ENCODE measurements at regions not wholly inside any gene's neighbourhood (a gene's known extent, or its start where the extent isn't known, plus 50 kb on each side); places are given as distances from the start of the nearest gene placed in this dataset.

DNA sequence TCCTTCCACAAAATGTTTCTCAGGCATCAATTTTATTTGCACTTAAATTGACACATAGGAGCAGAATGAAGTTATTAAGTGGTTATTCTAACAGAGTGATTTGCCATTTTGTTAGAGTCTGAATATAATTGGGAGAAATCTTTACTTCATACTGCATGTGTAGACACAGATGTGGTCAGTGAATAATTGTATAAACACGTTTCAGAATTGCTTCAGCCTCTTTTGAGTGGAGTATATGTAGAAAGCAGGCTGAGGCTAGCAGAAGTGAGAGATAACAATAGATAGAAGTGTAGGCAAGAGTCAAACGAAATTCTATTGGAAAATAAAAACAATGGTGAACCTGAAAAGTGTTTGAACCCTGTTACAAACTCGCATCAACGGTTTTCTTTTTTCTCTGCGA, 270.7 kb downstream of the TMEM167A start:
- H3K9me3 ChIP-seq (ENCODE audit: control insufficient read depth, insufficient read depth, low read length): no peaks in the 10 kb centered on the region
- H3K27ac ChIP-seq (ENCODE audit: low read depth, low read length): no peak overlapping the region
- H3K4me1 ChIP-seq (ENCODE audit: control insufficient read depth, insufficient read depth, low read length): no peaks in the 10 kb centered on the region
- no peak overlapping the region for H3K4me3 ChIP-seq (ENCODE audit: low read depth, low read length)
- WGBS (ENCODE audit: insufficient coverage): 72% methylated on average over 4 of the region's 5 CpGs
- no peak for DNase-seq (ENCODE audit: low read depth in 4 of 6, low spot score in 6 of 6)
- H3K27me3 ChIP-seq (ENCODE audit: control insufficient read depth, insufficient read depth, low read length): no peaks in the 10 kb centered on the region
- no peaks in the 10 kb centered on the region for H3K36me3 ChIP-seq (ENCODE audit: control insufficient read depth, insufficient read depth, low read length)

- Histone ChIP-seq H3K9me3 (ENCODE audit: control insufficient read depth, insufficient read depth, low read length) (no peaks in the 10 kb centered on the region), H3K27me3 (ENCODE audit: control insufficient read depth, insufficient read depth, low read length) (no peaks in the 10 kb centered on the region), H3K4me3 (ENCODE audit: low read depth, low read length) (no peak overlapping the region), H3K36me3 (ENCODE audit: control insufficient read depth, insufficient read depth, low read length) (no peaks in the 10 kb centered on the region), H3K4me1 (ENCODE audit: control insufficient read depth, insufficient read depth, low read length) (no peaks in the 10 kb centered on the region), H3K27ac (ENCODE audit: low read depth, low read length) (no peak overlapping the region)
- WGBS (ENCODE audit: insufficient coverage): no CpG with 5 or more reads among the region's 3 CpGs
- DNase-seq (ENCODE audit: low read depth in 4 of 6, low spot score in 6 of 6): peak in 1 of 6 donors; percentile 63
These were observed 273.0 kb downstream of the TMEM167A start for GRCh38 chr5:82804155-82804690.

DNA sequence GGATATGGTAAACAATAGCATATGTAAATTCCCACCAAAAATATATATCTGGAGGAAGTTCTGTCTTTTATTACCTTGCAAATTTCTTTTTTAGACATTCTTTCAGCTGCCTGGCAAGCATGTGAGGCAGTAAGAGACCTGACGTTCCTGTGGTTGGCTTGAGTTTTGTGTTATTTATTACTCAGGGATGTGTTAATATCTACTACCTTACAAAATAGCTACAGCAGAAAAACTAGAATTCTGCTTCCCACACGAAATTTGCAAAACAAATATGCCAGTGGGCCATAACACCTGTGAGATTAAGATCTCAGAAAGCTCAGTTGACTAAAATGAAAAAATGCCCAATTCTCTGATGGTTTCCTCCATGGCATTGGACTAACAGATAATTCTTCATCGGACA, 274.2 kb downstream of the TMEM167A start:
- WGBS (ENCODE audit: insufficient coverage): 80% methylated on average over 1 of the region's 3 CpGs
- no peak for DNase-seq (ENCODE audit: low read depth in 4 of 6, low spot score in 6 of 6)
- Histone ChIP-seq H3K9me3 (ENCODE audit: control insufficient read depth, insufficient read depth, low read length) (no peaks in the 10 kb centered on the region), H3K4me1 (ENCODE audit: control insufficient read depth, insufficient read depth, low read length) (no peaks in the 10 kb centered on the region), H3K36me3 (ENCODE audit: control insufficient read depth, insufficient read depth, low read length) (no peaks in the 10 kb centered on the region), H3K27me3 (ENCODE audit: control insufficient read depth, insufficient read depth, low read length) (no peaks in the 10 kb centered on the region), H3K4me3 (ENCODE audit: low read depth, low read length) (no peak overlapping the region), H3K27ac (ENCODE audit: low read depth, low read length) (no peak overlapping the region)

GRCh38 chr5:82800826-82801225, 276.4 kb downstream of the TMEM167A start:
- no peak for DNase-seq (ENCODE audit: low read depth in 4 of 6, low spot score in 6 of 6)
- Histone ChIP-seq H3K27me3 (ENCODE audit: control insufficient read depth, insufficient read depth, low read length) (no peaks in the 10 kb centered on the region), H3K9me3 (ENCODE audit: control insufficient read depth, insufficient read depth, low read length) (no peaks in the 10 kb centered on the region), H3K27ac (ENCODE audit: low read depth, low read length) (no peak overlapping the region), H3K36me3 (ENCODE audit: control insufficient read depth, insufficient read depth, low read length) (no peaks in the 10 kb centered on the region), H3K4me1 (ENCODE audit: control insufficient read depth, insufficient read depth, low read length) (no peaks in the 10 kb centered on the region), H3K4me3 (ENCODE audit: low read depth, low read length) (no peak overlapping the region)
- WGBS (ENCODE audit: insufficient coverage): 71% methylated on average over 1 of the region's 1 CpG

DNA sequence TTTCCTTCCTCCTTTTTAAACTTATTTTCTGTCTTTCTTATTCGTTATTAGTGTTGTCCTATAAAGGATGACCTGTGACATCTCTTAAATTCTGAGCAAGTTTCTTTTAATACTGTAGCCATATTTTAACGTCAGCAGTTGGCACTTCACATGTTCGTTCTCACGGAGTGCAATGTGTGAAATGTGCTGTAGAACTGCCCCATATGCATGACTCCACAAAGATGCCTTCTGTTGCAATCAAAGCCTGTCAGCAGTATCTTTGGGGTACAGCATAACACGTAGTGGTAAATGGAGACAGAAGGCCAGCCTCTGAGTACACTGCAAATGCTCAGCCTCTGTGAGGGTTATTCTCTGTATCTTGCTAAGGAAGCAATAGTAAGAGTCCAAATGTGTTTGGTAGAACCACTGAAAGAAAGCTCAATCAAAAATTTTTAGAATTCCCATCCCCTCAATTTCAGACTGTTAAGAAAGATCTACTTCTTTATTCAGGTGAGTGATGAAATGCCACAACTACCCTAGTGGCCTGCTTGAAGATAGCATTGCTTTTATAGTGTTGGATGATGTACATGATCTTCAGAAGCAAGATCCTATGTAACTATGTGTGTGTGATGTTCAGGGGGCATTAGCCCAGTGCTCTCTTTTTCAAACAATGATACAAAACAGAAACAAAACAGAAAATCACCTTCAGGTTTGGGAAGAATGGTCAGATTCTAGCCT, 277.7 kb downstream of the TMEM167A start:
- H3K4me1 ChIP-seq (ENCODE audit: control insufficient read depth, insufficient read depth, low read length): no peaks in the 10 kb centered on the region
- H3K4me3 ChIP-seq (ENCODE audit: low read depth, low read length): no peak overlapping the region
- H3K9me3 ChIP-seq (ENCODE audit: control insufficient read depth, insufficient read depth, low read length): no peaks in the 10 kb centered on the region
- no peaks in the 10 kb centered on the region for H3K27me3 ChIP-seq (ENCODE audit: control insufficient read depth, insufficient read depth, low read length)
- no CpG with 5 or more reads among the region's 5 CpGs for WGBS (ENCODE audit: insufficient coverage)
- no peak overlapping the region for H3K27ac ChIP-seq (ENCODE audit: low read depth, low read length)
- H3K36me3 ChIP-seq (ENCODE audit: control insufficient read depth, insufficient read depth, low read length): no peaks in the 10 kb centered on the region
- peak in 1 of 6 donors; percentile 70 for DNase-seq (ENCODE audit: low read depth in 4 of 6, low spot score in 6 of 6)

- H3K36me3 ChIP-seq (ENCODE audit: control insufficient read depth, insufficient read depth, low read length): no peaks in the 10 kb centered on the region
- no peak overlapping the region for H3K4me3 ChIP-seq (ENCODE audit: low read depth, low read length)
- H3K9me3 ChIP-seq (ENCODE audit: control insufficient read depth, insufficient read depth, low read length): no peaks in the 10 kb centered on the region
- WGBS (ENCODE audit: insufficient coverage): no CpG with 5 or more reads among the region's 2 CpGs
- no peak for DNase-seq (ENCODE audit: low read depth in 4 of 6, low spot score in 6 of 6)
- no peaks in the 10 kb centered on the region for H3K4me1 ChIP-seq (ENCODE audit: control insufficient read depth, insufficient read depth, low read length)
- H3K27me3 ChIP-seq (ENCODE audit: control insufficient read depth, insufficient read depth, low read length): no peaks in the 10 kb centered on the region
- H3K27ac ChIP-seq (ENCODE audit: low read depth, low read length): no peak overlapping the region
These were observed 278.5 kb downstream of the TMEM167A start for GRCh38 chr5:82798676-82799075.

GRCh38 chr5:82796643-82797416, 280.4 kb downstream of the TMEM167A start:
- no peak overlapping the region for H3K4me3 ChIP-seq (ENCODE audit: low read depth, low read length)
- H3K36me3 ChIP-seq (ENCODE audit: control insufficient read depth, insufficient read depth, low read length): no peaks in the 10 kb centered on the region
- H3K27me3 ChIP-seq (ENCODE audit: control insufficient read depth, insufficient read depth, low read length): no peaks in the 10 kb centered on the region
- no peak overlapping the region for H3K27ac ChIP-seq (ENCODE audit: low read depth, low read length)
- DNase-seq (ENCODE audit: low read depth in 4 of 6, low spot score in 6 of 6): no peak
- WGBS (ENCODE audit: insufficient coverage): 48% methylated on average over 3 of the region's 5 CpGs
- H3K4me1 ChIP-seq (ENCODE audit: control insufficient read depth, insufficient read depth, low read length): no peaks in the 10 kb centered on the region
- H3K9me3 ChIP-seq (ENCODE audit: control insufficient read depth, insufficient read depth, low read length): no peaks in the 10 kb centered on the region

- Histone ChIP-seq H3K27me3 (ENCODE audit: control insufficient read depth, insufficient read depth, low read length) (no peaks in the 10 kb centered on the region), H3K4me3 (ENCODE audit: low read depth, low read length) (no peak overlapping the region), H3K9me3 (ENCODE audit: control insufficient read depth, insufficient read depth, low read length) (no peaks in the 10 kb centered on the region), H3K4me1 (ENCODE audit: control insufficient read depth, insufficient read depth, low read length) (no peaks in the 10 kb centered on the region), H3K36me3 (ENCODE audit: control insufficient read depth, insufficient read depth, low read length) (no peaks in the 10 kb centered on the region), H3K27ac (ENCODE audit: low read depth, low read length) (no peak overlapping the region)
- WGBS (ENCODE audit: insufficient coverage): 100% methylated on average over 1 of the region's 2 CpGs
- no peak for DNase-seq (ENCODE audit: low read depth in 4 of 6, low spot score in 6 of 6)
These were observed 282.3 kb downstream of the TMEM167A start for GRCh38 chr5:82794876-82795275.

DNA sequence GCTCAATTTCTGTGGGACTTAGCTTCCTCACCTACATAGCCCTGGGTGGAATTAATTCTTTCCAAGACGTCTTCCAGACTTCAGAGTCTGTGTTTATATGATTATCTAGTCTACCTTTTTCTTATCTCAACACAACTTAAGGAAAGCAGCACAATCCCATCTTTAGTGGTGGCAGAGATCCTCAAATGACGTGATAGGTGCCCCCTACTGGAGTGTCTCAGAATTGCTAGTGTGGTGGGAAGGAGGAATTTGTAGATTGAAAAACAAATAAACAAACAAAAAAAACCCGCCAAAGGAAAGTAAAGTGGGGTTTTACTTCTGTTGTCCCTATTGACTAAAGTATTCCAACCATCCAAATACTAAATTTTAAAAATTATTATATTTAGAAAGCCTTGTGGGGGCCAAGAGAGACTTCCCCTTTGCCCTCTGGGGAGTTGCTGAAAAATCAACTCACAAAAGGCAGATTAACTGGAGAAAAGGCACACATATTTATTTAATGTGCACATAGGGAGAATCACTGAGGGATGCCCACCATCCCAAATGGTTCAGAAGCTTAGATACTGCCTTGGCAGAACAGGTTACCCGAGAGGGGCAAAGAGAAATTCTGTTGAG, 283.3 kb downstream of the TMEM167A start:
- WGBS (ENCODE audit: insufficient coverage): 57% methylated on average over 1 of the region's 4 CpGs
- no peak for DNase-seq (ENCODE audit: low read depth in 4 of 6, low spot score in 6 of 6)
- Histone ChIP-seq H3K9me3 (ENCODE audit: control insufficient read depth, insufficient read depth, low read length) (no peaks in the 10 kb centered on the region), H3K27me3 (ENCODE audit: control insufficient read depth, insufficient read depth, low read length) (no peaks in the 10 kb centered on the region), H3K36me3 (ENCODE audit: control insufficient read depth, insufficient read depth, low read length) (no peaks in the 10 kb centered on the region), H3K4me1 (ENCODE audit: control insufficient read depth, insufficient read depth, low read length) (no peaks in the 10 kb centered on the region), H3K27ac (ENCODE audit: low read depth, low read length) (no peak overlapping the region), H3K4me3 (ENCODE audit: low read depth, low read length) (no peak overlapping the region)
